GM18868 (cell line): ENCODE measurements at regions not wholly inside any gene's neighbourhood (a gene's known extent, or its start where the extent isn't known, plus 50 kb on each side); places are given as distances from the start of the nearest gene placed in this dataset.
"Not testable (repeated sequence)": the region's sequence is repeated elsewhere in the genome, so short reads cannot be mapped to it uniquely, and the experiment has no call there.

ENCODE experiments used
- ATAC-seq: cut with Tn5 transposase; IDR thresholded peaks from one replicate; pipeline ENCODE4 v1.9.1; 2021; ENCODE audit warnings: mild to moderate bottlenecking, moderate library complexity; ENCODE audit not compliant: unreplicated experiment

DNA sequence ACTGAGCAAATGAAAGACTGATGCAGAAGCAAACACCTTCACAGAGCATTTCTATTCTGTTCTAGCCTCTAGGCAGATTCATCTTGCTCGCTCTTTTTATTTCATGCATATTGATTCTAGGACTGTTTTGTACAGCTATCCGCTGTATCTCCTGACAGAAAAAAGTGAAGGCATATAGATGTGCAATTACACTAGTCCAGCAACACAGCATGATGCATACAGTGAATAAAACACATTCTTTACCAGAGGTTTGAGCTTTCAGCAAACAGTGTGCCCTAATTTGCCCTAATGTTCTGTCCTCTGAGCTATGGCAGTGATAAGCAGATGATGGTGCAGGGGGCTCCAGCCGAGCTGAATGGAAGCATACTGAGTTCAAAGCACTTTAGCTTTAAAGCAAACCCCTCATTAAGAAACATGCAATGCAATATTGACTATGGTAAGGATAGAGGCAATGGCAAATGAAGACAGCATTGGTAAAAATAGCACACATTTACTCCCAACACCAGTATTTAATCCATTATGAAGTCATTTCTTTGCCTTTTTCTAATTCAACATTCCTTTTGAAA lies 141.2 kb upstream of the RGPD4 start:
- ATAC-seq, result no peak

DNA sequence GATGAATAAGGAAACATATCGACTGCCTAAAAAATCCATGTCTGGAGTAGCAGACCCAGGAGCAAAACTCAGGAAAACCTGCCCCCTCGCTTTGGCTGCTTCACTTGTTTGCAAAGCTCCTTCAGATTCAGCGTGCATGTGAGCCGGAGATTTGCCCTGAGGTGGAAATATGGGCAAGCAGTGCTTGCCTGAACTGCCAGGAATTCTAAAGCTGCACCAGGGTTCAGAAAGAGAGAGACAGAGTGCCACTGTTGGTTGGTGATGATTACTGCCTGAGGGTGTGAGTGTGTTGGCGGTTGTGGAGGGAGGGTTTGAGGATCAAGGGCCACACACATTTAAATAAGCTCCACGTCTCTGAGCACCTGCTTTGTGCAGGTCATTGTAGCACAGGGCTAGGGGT lies 139.6 kb upstream of the RGPD4 start:
- ATAC-seq, result no peak

DNA sequence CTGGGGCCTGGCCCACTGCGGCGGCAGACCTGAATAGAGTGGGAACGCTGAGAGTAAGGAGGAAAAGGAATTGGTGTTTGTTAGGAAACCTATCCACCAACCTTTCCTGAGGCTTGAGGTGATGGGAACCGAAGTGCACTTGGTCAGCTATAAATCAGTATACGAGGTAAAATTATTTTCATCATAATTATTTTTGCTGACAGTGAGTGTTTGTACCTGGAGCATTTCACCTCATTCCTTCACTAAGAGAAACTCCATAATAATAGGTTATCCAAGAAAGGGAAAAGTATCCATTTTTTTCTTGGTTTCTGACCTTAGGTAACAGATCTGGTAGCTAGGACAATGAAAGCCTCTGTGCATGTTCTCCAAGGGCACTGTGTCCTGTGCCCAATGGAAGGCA lies 138.6 kb upstream of the RGPD4 start:
- ATAC-seq, result no peak

DNA sequence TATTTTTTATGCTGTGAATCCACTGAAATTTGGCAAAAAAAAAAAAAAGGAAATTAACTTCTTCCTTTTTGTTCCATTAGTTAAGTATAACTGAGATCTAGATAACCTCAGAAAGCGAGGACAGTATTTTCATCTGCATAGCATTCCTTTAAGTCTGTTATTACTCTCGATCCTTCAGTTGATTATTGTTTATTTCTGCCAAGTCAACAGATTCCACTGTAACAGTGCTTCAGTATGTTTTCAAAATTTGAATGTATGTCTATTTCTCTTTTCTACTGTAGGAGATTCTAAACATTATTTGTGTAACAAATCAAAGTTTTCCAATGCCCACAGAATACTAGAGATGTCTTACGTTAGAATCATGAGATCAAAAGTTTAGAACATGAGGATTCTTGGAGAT lies 133.1 kb upstream of the RGPD4 start:
- no peak for ATAC-seq

DNA sequence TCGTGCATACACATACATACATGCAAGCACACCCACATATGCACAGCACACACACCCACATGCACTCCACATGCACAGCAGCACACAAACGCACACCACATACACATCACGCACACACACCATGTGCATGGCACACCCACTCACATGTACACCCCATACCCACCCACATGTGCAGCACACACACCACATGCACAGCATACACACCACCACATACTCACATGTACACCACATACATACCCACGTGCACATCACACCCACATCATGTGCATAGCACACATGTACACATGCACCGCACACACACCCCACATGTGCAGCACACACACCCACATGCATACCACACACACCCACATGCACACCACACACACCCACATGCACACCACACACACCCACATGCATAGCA lies 132.0 kb upstream of the RGPD4 start:
- ATAC-seq, result no peak

DNA sequence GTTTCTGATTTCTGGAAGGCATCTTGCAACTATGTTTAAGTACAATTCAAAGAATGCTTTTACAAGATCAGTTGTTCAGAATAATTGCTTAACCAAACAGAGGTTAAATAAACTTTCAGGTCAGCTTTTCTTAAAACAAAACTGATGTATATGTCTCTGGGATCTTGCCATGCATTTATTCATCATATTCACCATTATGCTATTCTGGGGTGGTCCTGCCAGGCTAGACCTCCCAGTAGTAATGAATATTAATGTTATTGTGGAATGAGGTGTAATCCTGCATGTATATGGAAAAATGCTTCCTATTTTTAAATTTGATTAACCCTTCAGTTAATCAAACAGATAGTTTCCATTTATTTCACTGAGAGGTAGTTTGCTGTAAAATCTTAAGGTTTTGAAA lies 129.3 kb upstream of the RGPD4 start:
- no peak for ATAC-seq

DNA sequence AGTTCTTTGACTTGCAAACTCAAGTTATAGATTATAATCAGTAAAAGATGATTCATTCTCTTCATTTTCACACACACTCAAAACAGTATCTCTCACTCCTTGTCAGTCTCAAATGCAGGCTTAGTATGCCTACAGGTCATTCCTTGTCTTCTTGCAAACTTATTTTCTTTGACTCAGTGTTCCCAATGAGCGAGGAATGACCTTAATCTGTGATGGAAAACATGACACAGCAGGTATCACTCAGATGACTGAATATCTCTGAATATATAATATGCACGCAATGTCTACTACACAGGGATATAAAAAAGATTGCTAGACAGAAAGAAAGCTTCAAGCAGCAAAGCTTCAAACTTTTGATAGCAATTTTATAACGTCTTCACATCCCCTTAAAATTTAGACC lies 127.8 kb upstream of the RGPD4 start:
- ATAC-seq, result no peak

DNA sequence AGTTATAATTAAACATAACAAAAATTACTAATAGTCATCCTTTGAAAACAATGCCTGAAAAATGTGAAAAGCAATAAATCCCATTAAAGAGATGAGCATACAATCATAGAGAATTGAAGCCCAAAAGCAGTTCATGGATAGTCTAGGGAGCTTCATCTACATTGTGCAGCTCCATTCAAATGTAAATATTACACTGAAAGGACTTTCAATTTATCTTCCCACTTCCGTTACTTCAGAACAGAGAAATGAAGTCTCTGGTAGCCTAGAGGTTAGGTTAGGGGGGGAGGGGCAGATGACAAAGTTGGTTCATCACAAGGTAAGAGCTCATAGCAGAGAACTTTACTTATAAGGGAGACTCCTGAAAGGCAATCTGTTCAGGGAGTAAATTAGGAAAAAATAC lies 126.6 kb upstream of the RGPD4 start:
- ATAC-seq, result no peak

DNA sequence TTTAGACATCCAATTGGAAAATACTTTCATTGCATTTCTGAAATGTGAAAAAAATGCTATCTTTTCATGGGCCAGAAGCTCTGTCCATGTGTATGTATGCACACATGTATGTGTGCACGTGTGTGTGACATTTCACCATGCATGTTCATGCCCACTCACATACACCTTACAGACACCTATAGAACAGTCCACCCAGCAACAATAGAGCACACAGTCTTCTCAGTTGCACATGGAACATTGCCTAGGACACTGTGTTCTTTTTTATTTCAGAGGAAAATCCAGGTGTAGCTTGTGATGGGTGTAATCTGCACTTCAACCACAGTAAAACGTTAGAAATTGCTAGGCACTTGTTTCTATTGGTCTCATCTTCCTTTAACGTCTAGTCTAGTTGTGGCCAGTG lies 114.8 kb upstream of the RGPD4 start:
- peak; percentile 3 for ATAC-seq

DNA sequence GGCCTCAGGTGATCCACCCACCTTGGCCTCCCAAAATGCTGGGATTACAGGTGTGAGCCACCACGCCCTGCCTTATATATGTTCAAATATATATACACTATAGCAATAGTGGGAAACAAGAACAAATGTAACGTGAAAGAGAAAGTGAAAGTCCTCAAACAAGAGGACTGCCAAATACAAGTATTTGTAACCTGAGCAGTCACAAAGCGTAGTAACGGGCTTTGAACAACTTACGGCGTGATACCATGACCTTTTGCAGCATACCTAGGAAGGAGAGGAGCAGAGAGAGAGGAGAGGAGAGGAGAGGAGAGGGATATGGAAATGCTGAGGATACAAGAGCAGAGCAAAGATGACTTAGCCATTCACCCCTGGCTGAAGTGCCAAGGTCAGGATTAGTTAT lies 113.8 kb upstream of the RGPD4 start:
- peak; percentile 82 for ATAC-seq

DNA sequence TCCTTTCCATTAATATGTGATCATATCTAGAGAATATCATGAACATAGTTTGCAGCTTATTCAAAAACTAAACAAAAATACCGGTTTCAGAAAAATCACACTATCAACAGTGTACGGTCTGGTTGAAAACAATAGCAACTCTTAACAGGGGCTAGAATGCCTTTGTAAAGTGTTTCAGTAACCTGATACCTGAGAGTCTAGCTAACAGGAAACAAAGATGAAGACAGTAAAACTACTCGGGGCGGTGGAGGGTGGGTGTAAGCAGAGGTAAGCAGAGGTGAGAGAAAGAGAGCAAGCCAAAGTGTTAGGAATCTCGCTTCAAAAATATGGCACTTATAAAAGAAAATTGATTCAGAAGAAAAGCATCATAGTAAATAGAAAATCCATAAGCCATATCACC lies 109.0 kb upstream of the RGPD4 start:
- ATAC-seq, result no peak

DNA sequence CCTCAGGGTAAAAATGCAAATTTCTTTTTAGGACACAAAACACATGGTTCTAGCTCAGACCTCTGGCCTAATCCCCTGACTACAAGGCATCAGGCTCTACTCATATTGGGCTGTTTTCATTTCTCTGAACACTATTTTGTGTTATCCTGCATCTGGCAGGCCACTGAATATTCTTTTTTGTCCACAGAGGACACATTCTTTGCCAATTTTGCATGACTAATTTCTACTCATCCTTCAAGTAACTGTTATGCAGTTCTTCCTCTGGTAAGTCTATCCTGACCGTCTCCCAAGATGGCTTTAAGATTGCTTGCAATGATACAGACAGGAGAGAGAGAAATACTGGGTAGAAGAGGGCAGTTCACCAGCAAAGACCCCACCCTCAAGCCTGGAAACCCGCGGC lies 107.6 kb upstream of the RGPD4 start:
- no peak for ATAC-seq

DNA sequence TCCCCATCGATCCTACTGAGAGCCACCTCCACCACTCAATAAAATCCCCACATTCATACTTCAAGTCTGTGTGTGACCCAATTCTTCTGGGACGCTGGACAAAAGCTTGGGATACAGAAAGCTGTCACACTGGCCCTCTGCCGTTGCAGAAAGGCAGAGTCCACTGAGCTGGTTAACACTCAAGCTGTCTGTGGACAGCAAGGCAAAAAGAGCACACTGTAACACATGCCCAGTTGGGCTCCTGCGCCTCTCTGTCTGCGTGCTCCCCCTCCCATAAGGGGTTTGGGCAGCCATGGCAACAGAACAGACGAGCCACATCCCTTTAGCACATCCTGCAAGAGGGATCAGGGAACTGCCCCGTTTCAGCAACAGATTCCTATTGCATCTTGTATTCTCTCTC lies 106.9 kb upstream of the RGPD4 start:
- ATAC-seq, result no peak

DNA sequence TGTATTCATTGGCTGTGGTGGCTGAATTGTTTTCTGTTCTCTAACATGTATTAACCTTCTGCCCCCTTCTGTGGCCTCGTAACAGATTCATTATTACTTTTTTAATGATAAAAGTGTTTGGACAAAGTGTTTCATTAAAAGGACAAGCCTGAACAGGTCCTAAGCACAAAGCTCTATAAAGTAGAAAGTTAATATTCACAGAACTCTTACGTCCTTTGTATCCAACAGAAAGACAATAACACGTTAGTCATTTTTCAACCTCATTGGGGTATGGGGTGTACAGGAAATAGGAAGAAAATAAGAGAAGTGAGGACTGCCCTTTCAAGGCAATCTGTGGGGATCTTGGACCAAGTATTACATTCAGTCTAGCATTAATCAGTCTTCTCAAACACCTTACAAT lies 105.5 kb upstream of the RGPD4 start:
- ATAC-seq, result no peak

DNA sequence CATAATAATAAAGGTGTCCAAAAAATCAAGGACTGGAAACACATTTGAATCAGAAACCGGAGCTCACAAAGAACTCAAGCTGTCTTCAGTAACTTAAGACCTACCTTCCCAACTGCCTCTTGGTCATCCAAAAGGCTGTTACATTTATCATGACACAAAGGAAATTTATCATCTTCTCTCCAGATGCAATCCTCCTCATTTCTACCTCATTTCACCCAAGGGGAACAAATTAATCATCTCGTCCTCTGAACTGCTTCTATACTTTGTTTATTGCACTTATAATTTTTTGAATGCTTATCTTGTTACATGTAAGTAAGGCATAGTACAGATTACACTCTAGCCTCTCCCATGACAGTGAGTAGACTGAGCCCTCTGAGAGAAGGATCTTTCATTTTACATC lies 105.1 kb upstream of the RGPD4 start:
- ATAC-seq, result no peak

DNA sequence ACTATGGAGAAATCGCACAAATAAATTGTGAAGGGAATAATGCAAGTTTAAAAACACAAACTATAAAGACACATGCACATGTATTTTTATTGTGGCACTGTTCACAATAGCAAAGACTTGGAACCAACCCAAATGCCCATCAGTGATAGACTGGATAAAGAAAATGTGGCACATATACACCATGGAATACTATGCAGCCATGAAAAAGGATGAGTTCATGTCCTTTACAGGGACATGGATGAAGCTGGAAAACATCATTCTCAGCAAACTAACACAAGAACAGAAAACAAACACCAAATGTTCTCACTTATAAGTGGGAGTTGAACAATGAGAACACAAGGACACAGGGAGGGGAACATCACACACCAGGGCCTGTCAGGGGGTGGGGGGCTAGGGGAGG lies 100.9 kb upstream of the RGPD4 start:
- not testable (repeated sequence) for ATAC-seq

DNA sequence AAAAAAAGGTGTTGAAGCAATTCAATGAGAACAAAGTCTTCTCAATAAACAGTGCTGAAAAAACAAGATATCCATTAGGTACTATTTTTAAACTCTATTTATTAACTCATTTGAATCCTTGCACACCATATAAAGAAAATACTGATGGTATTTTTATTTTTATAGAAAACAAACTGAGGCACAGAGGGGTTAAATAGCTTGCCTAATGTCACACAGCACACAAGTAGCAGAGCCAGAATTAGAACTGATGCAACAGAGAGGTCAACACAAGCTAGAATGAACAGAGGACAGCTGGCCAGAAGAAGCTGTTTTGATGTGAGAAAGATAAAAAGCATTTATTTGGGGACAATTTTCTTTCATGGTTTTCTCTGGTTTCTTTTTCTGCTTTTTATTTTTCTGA lies 99.4 kb upstream of the RGPD4 start:
- no peak for ATAC-seq

DNA sequence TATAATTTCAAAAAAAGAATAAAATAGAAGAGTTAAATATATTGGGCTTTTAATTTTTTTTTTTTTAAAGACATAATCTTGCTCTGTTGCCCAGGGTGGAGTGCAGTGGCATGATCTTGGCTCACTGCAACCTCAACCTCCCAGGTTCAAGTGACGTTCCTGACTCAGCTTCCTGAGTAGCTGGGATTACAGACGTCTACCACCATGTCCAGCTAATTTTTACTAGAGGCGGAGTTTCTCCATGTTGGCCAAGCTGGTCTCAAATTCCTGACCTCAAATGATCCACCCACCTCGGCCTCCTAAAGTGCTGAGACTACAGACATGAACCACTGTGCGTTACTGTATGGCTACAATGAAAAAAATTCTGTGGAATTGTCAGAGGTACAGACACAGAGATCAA lies 98.1 kb upstream of the RGPD4 start:
- no peak for ATAC-seq

DNA sequence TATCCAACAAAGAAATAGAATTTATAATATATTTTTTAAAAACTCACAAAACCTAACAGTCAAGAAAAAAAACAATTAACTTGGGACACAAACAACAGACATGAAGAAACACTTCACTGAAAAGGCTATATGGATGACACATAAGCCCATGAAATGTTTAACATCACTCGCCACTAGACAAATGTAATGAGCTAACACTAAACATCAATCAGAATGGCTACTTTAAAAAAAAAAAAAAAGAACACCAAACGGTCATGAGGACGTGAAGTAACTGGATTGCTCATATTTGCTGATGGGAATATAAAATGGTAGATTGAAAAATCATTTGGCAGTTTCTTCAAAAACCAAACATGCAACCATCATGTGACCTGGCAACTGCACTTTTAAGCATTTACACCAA lies 97.3 kb upstream of the RGPD4 start:
- no peak for ATAC-seq

DNA sequence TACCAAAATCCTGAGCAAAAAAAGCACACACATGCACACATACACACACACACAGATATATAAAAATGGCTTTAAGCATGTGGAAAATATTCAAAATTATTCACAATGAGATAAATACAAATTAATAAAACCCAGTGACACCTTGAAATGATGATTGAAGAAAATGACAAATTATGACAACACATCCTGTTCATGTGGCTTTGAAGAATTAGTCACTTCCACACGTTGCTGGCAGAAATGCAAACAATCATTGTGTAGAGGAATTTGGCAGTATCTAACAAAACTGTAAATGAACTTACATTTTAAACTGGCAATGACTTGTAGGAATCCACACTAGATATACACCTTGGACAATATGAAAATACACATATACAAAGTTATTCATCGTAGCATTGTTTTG lies 95.8 kb upstream of the RGPD4 start:
- no peak for ATAC-seq

DNA sequence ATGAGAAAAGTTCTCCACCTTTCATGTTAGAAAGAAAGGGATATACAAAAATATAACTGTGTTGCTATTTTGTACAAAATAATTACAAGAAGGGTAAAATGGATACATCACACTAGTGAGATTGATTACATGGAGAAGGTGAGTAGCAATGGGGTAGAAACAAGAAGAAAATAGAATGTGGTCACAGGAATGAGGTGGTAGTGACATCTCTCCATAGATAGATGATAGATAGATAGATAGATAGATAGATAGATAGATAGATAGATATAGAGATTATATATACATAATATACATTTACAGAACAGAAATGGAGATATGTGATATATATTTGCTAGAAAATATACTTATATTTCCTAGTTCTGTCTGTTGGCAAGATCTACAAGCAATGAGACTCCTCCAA lies 95.3 kb upstream of the RGPD4 start:
- ATAC-seq, result no peak

DNA sequence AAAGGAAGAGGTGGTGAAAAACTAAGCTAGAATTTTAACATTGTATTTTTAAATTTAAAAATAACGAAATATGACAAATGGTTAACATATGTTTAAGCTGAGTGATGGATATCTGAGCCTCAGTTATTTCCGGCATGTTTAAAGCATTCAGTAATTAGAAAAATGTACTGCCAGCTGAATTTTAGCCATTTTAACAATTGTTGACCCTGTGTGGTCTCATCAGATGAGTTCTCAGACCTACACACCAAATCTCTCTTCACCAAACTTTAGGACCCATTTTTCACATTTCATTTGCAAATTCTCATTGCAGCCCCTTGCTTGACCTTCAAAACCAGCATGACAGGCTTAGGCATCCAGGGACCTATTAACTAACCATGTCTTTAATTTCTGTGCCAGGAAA lies 91.5 kb upstream of the RGPD4 start:
- no peak for ATAC-seq

DNA sequence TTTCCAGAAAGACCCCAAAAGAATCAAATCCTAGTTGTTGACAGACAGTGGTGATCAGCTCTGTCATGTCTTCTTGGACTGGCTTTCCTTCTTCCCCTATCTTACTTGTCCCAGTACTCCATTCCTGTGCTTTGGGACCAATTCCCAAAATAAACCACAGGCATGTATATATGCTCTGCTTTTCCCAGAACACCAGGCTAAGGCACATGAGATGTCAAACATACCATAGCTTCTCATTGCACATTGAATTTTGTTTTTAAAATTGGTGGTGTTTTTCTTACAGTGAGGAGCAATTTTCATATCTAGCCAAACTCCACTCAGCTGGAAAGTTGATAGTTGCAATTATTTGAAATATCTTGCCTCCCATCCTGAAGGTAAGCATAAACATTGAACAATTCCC lies 88.9 kb upstream of the RGPD4 start:
- ATAC-seq, result no peak

DNA sequence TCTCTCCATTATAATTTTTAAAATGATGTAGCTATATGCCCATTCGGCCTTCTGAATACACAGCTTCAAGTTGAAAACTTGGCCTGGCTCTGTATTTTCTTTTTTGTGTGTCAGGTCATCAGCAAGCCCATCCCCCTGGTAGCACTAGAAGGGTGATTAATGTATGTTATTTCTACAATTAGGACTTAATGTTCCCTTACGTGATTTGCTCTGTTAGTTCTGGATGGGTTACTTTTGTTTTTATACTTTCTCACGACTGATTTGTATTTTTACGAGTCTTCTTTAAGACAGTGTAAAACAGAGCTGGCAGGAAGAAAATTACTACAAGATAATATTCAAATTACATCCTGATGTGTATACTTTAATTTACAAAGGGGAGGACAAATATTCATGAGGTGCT lies 88.4 kb upstream of the RGPD4 start:
- no peak for ATAC-seq
